SK-N-MC (cell line): ENCODE measurements at regions not wholly inside any gene's neighbourhood (a gene's known extent, or its start where the extent isn't known, plus 50 kb on each side); places are given as distances from the start of the nearest gene placed in this dataset.

Source experiments
- EZH2 ChIP-seq: fragments of 200-600 bp; sonication (generic); IDR thresholded peaks from one replicate; pipeline ENCODE4 v1.6.1; 2017; ENCODE audit warnings: antibody characterized with exemption
- FOXP2 ChIP-seq: optimal IDR thresholded peaks from 2 replicates; pipeline ENCODE3; 2011; ENCODE audit warnings: mild to moderate bottlenecking, moderate library complexity; ENCODE audit not compliant: insufficient read depth; ENCODE audit errors: extremely low read length, control extremely low read depth
- POLR2AphosphoS5 ChIP-seq: IDR thresholded peaks from 2 replicates; pipeline ENCODE4 v1.6.1; 2012; ENCODE audit warnings: mild to moderate bottlenecking, low read depth, low read length, borderline replicate concordance

GRCh38 chr22:27308513-27308912, 493.0 kb downstream of the MN1 start:
- TF ChIP-seq POLR2AphosphoS5 (no peak), EZH2 (no peak), FOXP2 (no peak)
